Upper lobe of left lung (tissue), 6 donors: ENCODE measurements at regions not wholly inside any gene's neighbourhood (a gene's known extent, or its start where the extent isn't known, plus 50 kb on each side); places are given as distances from the start of the nearest gene placed in this dataset.
A peak's percentile ranks its signal among the peaks of the same experiment; 100 is the strongest.

Source experiments
- ATAC-seq, 2 donors: fragments of 200-7000 bp; cut with Tn5 transposase; one replicate each; pipeline ENCODE4 v1.9.1; 2022; ENCODE audit warnings: mild to moderate bottlenecking in 2 of 2, moderate library complexity in 2 of 2; ENCODE audit not compliant: low FRiP score in 2 of 2
- DNase-seq, 2 donors: peaks; one replicate each; pipeline ENCODE4 v3.0.0-alpha.2; 2019 to 2020
- H3K27ac ChIP-seq, 4 donors: fragments of 200-600 bp; sonication (generic); one replicate each; pipeline ENCODE4 v1.5.1; 2016 to 2019
- H3K27me3 ChIP-seq, 4 donors: fragments of 200-600 bp; sonication (generic); one replicate each; pipeline ENCODE4 v1.5.1; 2017 to 2019
- H3K36me3 ChIP-seq, 4 donors: fragments of 200-600 bp; sonication (generic); one replicate each; pipeline ENCODE4 v1.5.1; 2016 to 2019
- H3K4me1 ChIP-seq, 4 donors: fragments of 200-600 bp; sonication (generic); one replicate each; pipeline ENCODE4 v1.5.1; 2018 to 2019
- H3K4me3 ChIP-seq, 4 donors: fragments of 200-600 bp; sonication (generic); one replicate each; pipeline ENCODE4 v1.5.1; 2017 to 2019; ENCODE audit warnings: mild to moderate bottlenecking in 2 of 4, moderate library complexity in 1 of 4
- H3K9me3 ChIP-seq, 4 donors: fragments of 200-600 bp; sonication (generic); one replicate each; pipeline ENCODE4 v1.5.1; 2018 to 2019
- EP300 ChIP-seq, 4 donors: sonication (generic); formaldehyde crosslinking; IDR thresholded peaks; one replicate each; pipeline ENCODE4 v1.5.1; 2017; ENCODE audit warnings: antibody characterized with exemption in 4 of 4, control low read depth in 2 of 4
- POLR2A ChIP-seq, 4 donors: fragments of 450-650 bp; IDR thresholded peaks; one replicate each; pipeline ENCODE4 v1.5.1; 2016 to 2017; ENCODE audit warnings: antibody characterized with exemption in 4 of 4, mild to moderate bottlenecking in 2 of 4
- POLR2AphosphoS5 ChIP-seq, 2 donors: sonication (generic); formaldehyde crosslinking; IDR thresholded peaks; one replicate each; pipeline ENCODE4 v1.5.1; 2017; ENCODE audit warnings: antibody characterized with exemption in 2 of 2
- WGBS, 2 donors: methylation state at CpG; one replicate each; pipeline ENCODE4 v1.1.5; 2017 to 2018; 5-methylcytosine and 5-hydroxymethylcytosine counted together
- TF ChIP-seq, protein P1 (sequence below), 6 experiments: fragments of 450-650 bp in 4 of 6; fragments of 200-600 bp in 2 of 6; sonication (generic) in 2 of 6; IDR thresholded peaks; one replicate each; pipeline ENCODE4 v1.5.1; 2016 to 2019; ENCODE audit warnings: antibody characterized with exemption in 6 of 6
- donor health status: DM: no; HTN: no; CAD: no; lungs with moderate emphysema.
- donor health status: DM: no; HTN: yes; CAD: no; lungs with severe emphysema.

DNA sequence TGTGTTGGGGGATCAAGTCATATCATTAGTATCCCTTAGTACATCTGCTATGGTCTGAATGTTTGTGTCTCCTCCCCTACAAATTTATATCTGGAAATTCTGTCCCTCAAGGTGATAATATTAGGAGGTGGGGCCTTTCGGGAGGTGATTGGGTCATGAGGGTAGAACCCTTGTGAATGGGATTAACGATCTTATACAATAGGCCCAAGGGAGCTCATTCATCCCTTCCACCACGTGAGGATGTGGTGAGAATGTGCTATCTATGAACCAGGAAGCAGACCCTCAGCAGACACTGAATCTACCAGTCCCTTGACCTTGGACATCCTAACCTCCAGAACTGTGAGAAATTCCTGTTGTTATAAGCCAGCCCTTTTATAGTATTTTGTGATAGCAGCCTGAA lies 110.7 kb downstream of the PTCSC3 start:
- Histone ChIP-seq H3K36me3 (no peaks in the 10 kb centered on the region), H3K9me3 (no peaks in the 10 kb centered on the region), H3K27ac (no peak overlapping the region), H3K4me3 (no peak overlapping the region), H3K4me1 (peaks cover 2 to 11% (median 6%) of the 10 kb centered on the region in 4 donors), H3K27me3 (no peaks in the 10 kb centered on the region)
- DNase-seq (no peak), ATAC-seq (no peak)
- WGBS, 2 donors = 65 to 77% methylated on average over 3 of the region's 3 CpGs
- TF ChIP-seq POLR2A (IDR thresholded peaks at IDR 0.05) = no peak
- no peak for TF ChIP-seq EP300 (IDR thresholded peaks at IDR 0.05)
- TF ChIP-seq, protein P1, sequence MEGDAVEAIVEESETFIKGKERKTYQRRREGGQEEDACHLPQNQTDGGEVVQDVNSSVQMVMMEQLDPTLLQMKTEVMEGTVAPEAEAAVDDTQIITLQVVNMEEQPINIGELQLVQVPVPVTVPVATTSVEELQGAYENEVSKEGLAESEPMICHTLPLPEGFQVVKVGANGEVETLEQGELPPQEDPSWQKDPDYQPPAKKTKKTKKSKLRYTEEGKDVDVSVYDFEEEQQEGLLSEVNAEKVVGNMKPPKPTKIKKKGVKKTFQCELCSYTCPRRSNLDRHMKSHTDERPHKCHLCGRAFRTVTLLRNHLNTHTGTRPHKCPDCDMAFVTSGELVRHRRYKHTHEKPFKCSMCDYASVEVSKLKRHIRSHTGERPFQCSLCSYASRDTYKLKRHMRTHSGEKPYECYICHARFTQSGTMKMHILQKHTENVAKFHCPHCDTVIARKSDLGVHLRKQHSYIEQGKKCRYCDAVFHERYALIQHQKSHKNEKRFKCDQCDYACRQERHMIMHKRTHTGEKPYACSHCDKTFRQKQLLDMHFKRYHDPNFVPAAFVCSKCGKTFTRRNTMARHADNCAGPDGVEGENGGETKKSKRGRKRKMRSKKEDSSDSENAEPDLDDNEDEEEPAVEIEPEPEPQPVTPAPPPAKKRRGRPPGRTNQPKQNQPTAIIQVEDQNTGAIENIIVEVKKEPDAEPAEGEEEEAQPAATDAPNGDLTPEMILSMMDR (IDR thresholded peaks at IDR 0.05) = no peak
- TF ChIP-seq POLR2AphosphoS5 (IDR thresholded peaks at IDR 0.05) = no peak

DNA sequence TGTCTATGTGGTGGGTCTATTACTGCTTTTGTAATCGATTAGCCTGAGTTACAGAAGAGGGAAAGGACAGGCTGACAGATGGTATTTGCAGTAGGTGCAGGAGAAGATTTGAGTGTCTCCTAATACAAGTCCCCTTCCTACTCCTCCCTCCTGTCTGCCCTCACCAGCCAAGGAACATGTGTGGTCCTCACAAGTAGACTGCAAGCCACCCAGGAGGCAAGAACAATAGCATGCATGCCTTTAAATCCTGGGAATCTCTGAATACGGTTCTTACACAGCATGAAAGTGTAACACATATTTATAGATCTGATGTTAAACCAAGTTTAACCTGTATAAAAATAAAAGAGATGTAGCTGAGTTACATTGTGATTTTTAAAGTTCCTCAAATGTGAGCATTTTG lies 117.0 kb downstream of the PTCSC3 start:
- H3K27ac ChIP-seq = no peak overlapping the region
- TF ChIP-seq, protein P1 (IDR thresholded peaks at IDR 0.05) = no peak
- no peak for TF ChIP-seq EP300 (IDR thresholded peaks at IDR 0.05)
- no peak for TF ChIP-seq POLR2A (IDR thresholded peaks at IDR 0.05)
- TF ChIP-seq POLR2AphosphoS5 (IDR thresholded peaks at IDR 0.05) = no peak
- H3K9me3 ChIP-seq = no peaks in the 10 kb centered on the region
- WGBS, 2 donors = 74 to 85% methylated on average over 2 of the region's 2 CpGs
- ATAC-seq = no peak
- H3K4me1 ChIP-seq = peaks cover 0 to 4% (median 0%) of the 10 kb centered on the region in 4 donors
- H3K27me3 ChIP-seq = no peaks in the 10 kb centered on the region
- no peak overlapping the region for H3K4me3 ChIP-seq
- no peaks in the 10 kb centered on the region for H3K36me3 ChIP-seq
- DNase-seq = no peak

DNA sequence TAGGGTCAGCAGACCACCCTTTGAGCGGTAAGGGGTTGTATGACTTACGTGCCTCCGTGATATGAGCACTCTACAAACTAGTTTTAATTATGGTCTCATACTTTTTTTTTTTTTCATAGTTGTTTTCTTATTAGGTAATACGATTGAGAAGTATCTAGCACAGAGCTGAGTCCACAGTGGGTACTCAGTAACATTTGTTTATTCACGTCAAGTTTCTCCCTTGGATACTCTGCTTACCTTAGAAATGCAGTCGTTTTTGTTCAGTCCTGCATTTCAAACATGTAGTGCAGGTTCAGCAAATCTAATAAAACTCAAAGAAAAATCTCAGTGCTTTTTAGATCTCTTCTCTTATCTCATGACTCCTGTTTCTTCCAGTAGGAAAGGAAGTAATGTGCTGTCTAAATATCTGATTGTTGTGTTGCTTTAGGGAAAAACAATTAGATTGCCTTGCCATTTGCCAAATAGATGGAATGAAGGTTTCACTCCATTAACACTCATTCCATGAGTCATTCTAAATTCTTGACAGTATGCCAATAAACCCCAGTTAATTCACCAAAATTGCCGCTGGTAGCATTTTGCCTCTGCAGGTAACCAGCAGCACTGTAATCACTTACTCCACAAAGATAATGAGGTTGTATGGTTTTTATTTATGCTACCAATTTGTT lies 118.9 kb downstream of the PTCSC3 start:
- Histone ChIP-seq H3K36me3 (no peaks in the 10 kb centered on the region), H3K4me1 (peaks cover 0 to 4% (median 0%) of the 10 kb centered on the region in 4 donors), H3K27me3 (no peaks in the 10 kb centered on the region), H3K9me3 (no peaks in the 10 kb centered on the region), H3K4me3 (no peak overlapping the region), H3K27ac (peak overlapping the region in 1 of 4 donors; percentile 25)
- TF ChIP-seq POLR2AphosphoS5 (IDR thresholded peaks at IDR 0.05) (no peak), EP300 (IDR thresholded peaks at IDR 0.05) (no peak), POLR2A (IDR thresholded peaks at IDR 0.05) (no peak)
- TF ChIP-seq, protein P1 (IDR thresholded peaks at IDR 0.05) = no peak
- no peak for DNase-seq
- 63 to 70% methylated on average over 7 of the region's 7 CpGs for WGBS, 2 donors
- peak in 1 of 2 donors; percentile 51 for ATAC-seq

DNA sequence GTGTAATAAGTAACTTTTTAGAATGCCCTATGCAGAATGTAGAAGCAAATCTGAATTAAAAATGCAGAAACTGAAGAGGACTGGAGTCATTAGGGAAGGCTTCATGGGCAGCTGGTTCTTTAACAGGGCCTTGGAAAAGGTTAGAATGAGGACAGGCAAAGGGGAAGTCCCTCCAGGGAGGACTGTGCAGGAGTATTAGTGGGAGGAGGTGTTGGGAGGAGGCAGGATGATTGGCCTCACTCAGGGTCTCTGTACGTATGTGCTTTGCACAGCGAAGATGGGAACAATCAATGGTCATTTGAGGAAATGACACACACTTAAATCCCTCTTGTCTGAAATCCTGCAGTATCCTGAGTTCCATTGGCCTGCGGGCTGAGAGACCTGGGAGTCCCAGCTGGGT lies 119.7 kb downstream of the PTCSC3 start:
- H3K4me3 ChIP-seq = no peak overlapping the region
- no peak for ATAC-seq
- no peak for DNase-seq
- TF ChIP-seq POLR2A (IDR thresholded peaks at IDR 0.05) = no peak
- TF ChIP-seq, protein P1 (IDR thresholded peaks at IDR 0.05) = no peak
- TF ChIP-seq EP300 (IDR thresholded peaks at IDR 0.05) = no peak
- no peak for TF ChIP-seq POLR2AphosphoS5 (IDR thresholded peaks at IDR 0.05)
- no peaks in the 10 kb centered on the region for H3K9me3 ChIP-seq
- WGBS, 2 donors = 74 to 82% methylated on average over 3 of the region's 3 CpGs
- H3K4me1 ChIP-seq = peaks cover 0 to 4% (median 0%) of the 10 kb centered on the region in 4 donors
- H3K27me3 ChIP-seq = no peaks in the 10 kb centered on the region
- peak overlapping the region in 1 of 4 donors; percentile 25 for H3K27ac ChIP-seq
- no peaks in the 10 kb centered on the region for H3K36me3 ChIP-seq

DNA sequence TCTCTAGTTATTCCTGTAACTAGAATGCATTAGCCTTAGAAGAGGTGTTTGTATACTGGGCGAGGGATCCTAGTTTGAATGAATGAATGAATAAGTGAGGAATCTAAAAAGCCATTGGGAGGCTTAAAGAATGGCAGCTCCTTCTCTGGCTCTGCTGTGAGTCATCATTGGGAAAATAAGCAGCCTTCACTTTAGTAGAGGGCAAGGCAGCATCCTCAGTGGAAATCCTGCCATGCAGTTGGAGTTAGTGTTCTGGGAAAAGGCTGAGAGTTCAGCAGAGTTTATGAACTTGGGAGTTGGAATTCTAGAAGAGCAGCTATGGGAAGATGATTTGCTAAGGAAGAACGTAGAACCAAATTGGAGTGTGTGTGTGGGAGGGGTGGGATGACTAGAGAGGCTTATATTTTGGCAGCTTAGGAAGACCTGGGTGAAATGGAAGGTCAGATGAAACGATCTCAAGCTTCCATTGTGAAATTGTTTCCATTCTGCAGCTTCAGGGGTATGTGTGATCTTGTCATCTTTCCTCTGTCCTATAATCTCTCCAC lies 120.8 kb downstream of the PTCSC3 start:
- H3K27ac ChIP-seq = no peak overlapping the region
- no peaks in the 10 kb centered on the region for H3K27me3 ChIP-seq
- no peak overlapping the region for H3K4me3 ChIP-seq
- DNase-seq (no peak), ATAC-seq (no peak)
- H3K9me3 ChIP-seq = no peaks in the 10 kb centered on the region
- H3K4me1 ChIP-seq = peaks cover 0 to 4% (median 0%) of the 10 kb centered on the region in 4 donors
- no peaks in the 10 kb centered on the region for H3K36me3 ChIP-seq
- TF ChIP-seq POLR2A (IDR thresholded peaks at IDR 0.05) (no peak), EP300 (IDR thresholded peaks at IDR 0.05) (no peak), POLR2AphosphoS5 (IDR thresholded peaks at IDR 0.05) (no peak)
- TF ChIP-seq, protein P1 (IDR thresholded peaks at IDR 0.05) = no peak
- WGBS, 2 donors = 65% methylated on average over 3 of the region's 3 CpGs
